ENCODE measurements at regions not wholly inside any gene's neighbourhood (a gene's known extent, or its start where the extent isn't known, plus 50 kb on each side); places are given as distances from the start of the nearest gene placed in this dataset.

- no peak overlapping the region for H3K4me3 ChIP-seq
- CTCF ChIA-PET (ENCODE audit: low intra/inter-chr PET ratio), result no interaction called here
- H3K79me2 ChIP-seq (ENCODE audit: control insufficient read depth, insufficient read depth, low read length), result no peaks in the 10 kb centered on the region
- 0% methylated on average over 1 of the region's 2 CpGs for WGBS (ENCODE audit: insufficient coverage, low coverage, missing lambda C conversion rate)
- no peaks in the 10 kb centered on the region for H3K27me3 ChIP-seq (ENCODE audit: control insufficient read depth in 2 of 2, insufficient read depth in 2 of 2, low read length in 2 of 2)
- H3K9me3 ChIP-seq (replicated peaks; ENCODE audit: control insufficient read depth, insufficient read depth, low read depth, low read length), result no peaks in the 10 kb centered on the region
- POLR2A ChIA-PET, result no interaction called here
- no peak overlapping the region for H3K9ac ChIP-seq (ENCODE audit: insufficient read depth in 1 of 2, low read depth in 2 of 2, low read length in 2 of 2)
- H3K4me2 ChIP-seq (ENCODE audit: insufficient read depth, low read length), result no peak overlapping the region
- intact Hi-C loops (cut with micrococcal nuclease), result no loop called here
- ATAC-seq (no peak), DNase-seq (ENCODE audit: extremely low read depth in 1 of 4, low spot score in 3 of 4) (no peak), FAIRE-seq (no peak)
- in situ Hi-C loops (cut with MboI), result no loop called here
- H3K4me1 ChIP-seq (replicated peaks in 1 of 2; ENCODE audit: control insufficient read depth in 2 of 2, insufficient read depth in 2 of 2, low read length in 2 of 2), result no peaks in the 10 kb centered on the region
- BruUV-seq (replicated peaks), result no TSS peak
- no peaks in the 10 kb centered on the region for H3K9me1 ChIP-seq (ENCODE audit: control insufficient read depth, insufficient read depth, low read length)
- H3K27ac ChIP-seq (ENCODE audit: extremely low read depth, low read depth, low read length), result no peak overlapping the region
- H3K36me3 ChIP-seq (ENCODE audit: control insufficient read depth, insufficient read depth, low read length), result no peaks in the 10 kb centered on the region
- H4K20me1 ChIP-seq (replicated peaks; ENCODE audit: control insufficient read depth, insufficient read depth, low read length), result no peaks in the 10 kb centered on the region
- H2AFZ ChIP-seq (ENCODE audit: low read depth, low read length), result no peak overlapping the region
- no peak for TF ChIP-seq ETS1 (conservative IDR thresholded peaks at IDR 0.05; ENCODE audit: control insufficient read depth, low read depth, low read length)
- no peak for TF ChIP-seq TEAD2 (tag; IDR thresholded peaks at IDR 0.05)
- no peak for TF ChIP-seq GTF2B (IDR thresholded peaks at IDR 0.05; ENCODE audit: extremely low read depth, insufficient read length)
- no peak for TF ChIP-seq NCOA2 (IDR thresholded peaks at IDR 0.05; ENCODE audit: partially characterized antibody in 2 of 2)
- no peak for TF ChIP-seq ZNF561 (CRISPR knock-in tag; conservative IDR thresholded peaks at IDR 0.05)
- no peak for TF ChIP-seq ZFX (CRISPR knock-in tag; IDR thresholded peaks at IDR 0.05)
- TF ChIP-seq ZNF232 (CRISPR knock-in tag; IDR thresholded peaks at IDR 0.05), result no peak
- no peak for TF ChIP-seq ZNF3 (CRISPR knock-in tag; IDR thresholded peaks at IDR 0.05)
- no peak for TF ChIP-seq NFATC3 (IDR thresholded peaks at IDR 0.05)
- no peak for TF ChIP-seq DIDO1 (tag; IDR thresholded peaks at IDR 0.05; ENCODE audit: low read depth)
- no peak for TF ChIP-seq RERE (CRISPR knock-in tag; IDR thresholded peaks at IDR 0.05; ENCODE audit: borderline replicate concordance)
- no peak for TF ChIP-seq KAT7 (CRISPR knock-in tag; IDR thresholded peaks at IDR 0.05; ENCODE audit: borderline replicate concordance)
- TF ChIP-seq ZNF384 (IDR thresholded peaks at IDR 0.05; ENCODE audit: low read depth, low read length), result no peak
Measured at GRCh38 chr9:80352967-80353366, 781.2 kb downstream of the TLE4 start.
